Colon (tissue), 2 donors: ENCODE measurements at regions not wholly inside any gene's neighbourhood (a gene's known extent, or its start where the extent isn't known, plus 50 kb on each side); places are given as distances from the start of the nearest gene placed in this dataset.
A peak's percentile ranks its signal among the peaks of the same experiment; 100 is the strongest.

Source experiments
- FAIRE-seq: peaks from 2 replicates; lab custom pipeline; 2012; peaks lifted over from hg19 to GRCh38; lab: Jason Lieb, UNC
- donor health status: control.
- donor health status: control.

- no peak for FAIRE-seq
These were observed 440.7 kb upstream of the AKR1E2 start for GRCh38 chr10:4385231-4385870.

- no peak for FAIRE-seq
These were observed 441.8 kb upstream of the AKR1E2 start for GRCh38 chr10:4384245-4384644.

- FAIRE-seq, result no peak
These were observed 442.3 kb upstream of the AKR1E2 start for GRCh38 chr10:4383651-4384098.

GRCh38 chr10:4382811-4383210 lies 443.2 kb upstream of the AKR1E2 start:
- FAIRE-seq, result no peak

- FAIRE-seq, result no peak
These were observed 452.4 kb upstream of the AKR1E2 start for GRCh38 chr10:4373612-4374011.

GRCh38 chr10:4373098-4373497 lies 452.9 kb upstream of the AKR1E2 start:
- FAIRE-seq, result no peak

GRCh38 chr10:4372601-4373000 lies 453.4 kb upstream of the AKR1E2 start:
- FAIRE-seq, result no peak

- no peak for FAIRE-seq
These were observed 454.2 kb upstream of the AKR1E2 start for GRCh38 chr10:4371691-4372295.

- no peak for FAIRE-seq
These were observed 455.6 kb upstream of the AKR1E2 start for GRCh38 chr10:4370376-4370775.

- no peak for FAIRE-seq
These were observed 464.4 kb upstream of the AKR1E2 start for GRCh38 chr10:4361581-4361980.

- no peak for FAIRE-seq
These were observed 467.0 kb upstream of the AKR1E2 start for GRCh38 chr10:4359003-4359402.

GRCh38 chr10:4357911-4358310 lies 468.1 kb upstream of the AKR1E2 start:
- no peak for FAIRE-seq

- no peak for FAIRE-seq
These were observed 470.7 kb upstream of the AKR1E2 start for GRCh38 chr10:4355350-4355749.

GRCh38 chr10:4354382-4354812 lies 471.6 kb upstream of the AKR1E2 start:
- FAIRE-seq, result no peak

GRCh38 chr10:4353964-4354363 lies 472.0 kb upstream of the AKR1E2 start:
- peak; percentile 33 for FAIRE-seq

- FAIRE-seq, result no peak
These were observed 472.9 kb upstream of the AKR1E2 start for GRCh38 chr10:4353059-4353655.

GRCh38 chr10:4352414-4352961 lies 473.5 kb upstream of the AKR1E2 start:
- FAIRE-seq, result no peak

- FAIRE-seq, result no peak
These were observed 474.1 kb upstream of the AKR1E2 start for GRCh38 chr10:4351723-4352413.

- no peak for FAIRE-seq
These were observed 478.6 kb upstream of the AKR1E2 start for GRCh38 chr10:4347397-4347796.

- FAIRE-seq, result no peak
These were observed 479.9 kb upstream of the AKR1E2 start for GRCh38 chr10:4345877-4346646.

GRCh38 chr10:4344492-4344994 lies 481.5 kb upstream of the AKR1E2 start:
- FAIRE-seq, result no peak

- no peak for FAIRE-seq
These were observed 482.1 kb upstream of the AKR1E2 start for GRCh38 chr10:4343873-4344272.
